GM23338 (cell line): ENCODE measurements at regions not wholly inside any gene's neighbourhood (a gene's known extent, or its start where the extent isn't known, plus 50 kb on each side); places are given as distances from the start of the nearest gene placed in this dataset.

Experiments
- ATAC-seq: fragments of 200-7000 bp; cut with Tn5 transposase; 3 replicates; pipeline ENCODE4 v1.9.1; 2020
- DNase-seq: peaks from one replicate; pipeline ENCODE4 v3.0.0-alpha.2; 2015; ENCODE audit warnings: low spot score
- H2AFZ ChIP-seq: fragments of 200-600 bp; sonication (generic); 2 replicates; pipeline ENCODE4 v1.8.0; 2016; ENCODE audit warnings: antibody characterized with exemption, mild to moderate bottlenecking, moderate library complexity
- H3F3A ChIP-seq: fragments of 200-600 bp; sonication (generic); replicated peaks from 2 replicates; pipeline ENCODE4 v1.8.0; 2017; ENCODE audit warnings: antibody characterized with exemption, mixed run types, low read depth
- H3K27ac ChIP-seq: fragments of 200-600 bp; sonication (generic); 2 replicates; pipeline ENCODE4 v1.6.1; 2016; ENCODE audit warnings: low read depth
- H3K27me3 ChIP-seq: fragments of 200-600 bp; sonication (generic); 2 replicates; pipeline ENCODE4 v1.8.0; 2016; ENCODE audit warnings: mild to moderate bottlenecking, mixed run types, moderate library complexity; ENCODE audit not compliant: insufficient read depth
- H3K36me3 ChIP-seq: fragments of 200-600 bp; sonication (generic); 2 replicates; pipeline ENCODE4 v1.8.0; 2016; ENCODE audit warnings: mild to moderate bottlenecking; ENCODE audit not compliant: insufficient read depth
- H3K4me1 ChIP-seq: fragments of 200-600 bp; sonication (generic); 2 replicates; pipeline ENCODE4 v1.8.0; 2016; ENCODE audit warnings: mild to moderate bottlenecking, moderate library complexity; ENCODE audit not compliant: insufficient read depth
- H3K4me2 ChIP-seq: fragments of 200-600 bp; sonication (generic); 2 replicates; pipeline ENCODE4 v1.7.1; 2017; ENCODE audit warnings: mixed run types
- H3K4me3 ChIP-seq: fragments of 200-600 bp; sonication (generic); 2 replicates; pipeline ENCODE4 v1.6.1; 2016; ENCODE audit warnings: mixed run types
- H3K79me2 ChIP-seq: fragments of 200-600 bp; sonication (generic); replicated peaks from 2 replicates; pipeline ENCODE4 v1.8.0; 2017; ENCODE audit warnings: mild to moderate bottlenecking; ENCODE audit not compliant: insufficient read depth
- H3K9me2 ChIP-seq: fragments of 200-600 bp; sonication (generic); 2 replicates; pipeline ENCODE4 v1.8.0; 2017; ENCODE audit not compliant: insufficient read depth
- H4K20me1 ChIP-seq: fragments of 200-600 bp; sonication (generic); replicated peaks from 2 replicates; pipeline ENCODE4 v1.8.0; 2017; ENCODE audit warnings: mild to moderate bottlenecking; ENCODE audit not compliant: insufficient read depth
- H3K27ac Mint-ChIP-seq: 2 replicates; pipeline ENCODE4 v1.8.0; 2020; ENCODE audit warnings: inconsistent platforms, mild to moderate bottlenecking, moderate library complexity, mixed read lengths
- H3K27me3 Mint-ChIP-seq: 3 replicates; pipeline ENCODE4 v1.8.0; 2022; ENCODE audit warnings: low read depth, mild to moderate bottlenecking, moderate library complexity, mixed read lengths, inconsistent platforms; ENCODE audit not compliant: insufficient read depth, poor library complexity
- H3K36me3 Mint-ChIP-seq: 3 replicates; pipeline ENCODE4 v1.8.0; 2021; ENCODE audit warnings: low read depth, mild to moderate bottlenecking, inconsistent platforms, moderate library complexity, mixed read lengths
- H3K4me1 Mint-ChIP-seq: 3 replicates; pipeline ENCODE4 v1.8.0; 2020; ENCODE audit warnings: mild to moderate bottlenecking, inconsistent platforms, mixed read lengths
- H3K4me3 Mint-ChIP-seq: 3 replicates; pipeline ENCODE4 v1.8.0; 2021; ENCODE audit warnings: moderate library complexity, mild to moderate bottlenecking, inconsistent platforms, mixed read lengths
- H3K9me3 Mint-ChIP-seq: 3 replicates; pipeline ENCODE4 v1.8.0; 2020; ENCODE audit warnings: moderate library complexity, mild to moderate bottlenecking, inconsistent platforms, mixed read lengths
- CREB1 ChIP-seq: fragments of 250-450 bp; sonication (Bioruptor Pico); IDR thresholded peaks from 2 replicates; pipeline ENCODE4 v1.5.0; 2020; ENCODE audit warnings: low read depth, mild to moderate bottlenecking, moderate library complexity
- CTCF ChIP-seq, 2 experiments: fragments of 200-600 bp in 1 of 2; sonication (generic) in 1 of 2; conservative IDR thresholded peaks; 2 replicates each; pipeline versions ENCODE4 v1.5.1 to v1.6.1; 2016 to 2017; ENCODE audit warnings: antibody characterized with exemption in 2 of 2, low read depth in 2 of 2, mild to moderate bottlenecking in 2 of 2, moderate library complexity in 1 of 2
- ETS1 ChIP-seq: IDR thresholded peaks from 2 replicates; pipeline ENCODE4 v1.6.1; 2016; ENCODE audit warnings: antibody characterized with exemption
- EZH2 ChIP-seq: fragments of 200-600 bp; sonication (generic); IDR thresholded peaks from one replicate; pipeline ENCODE4 v1.8.0; 2017; ENCODE audit warnings: antibody characterized with exemption, mild to moderate bottlenecking, low read depth; ENCODE audit not compliant: unreplicated experiment
- EZH2phosphoT487 ChIP-seq: fragments of 200-600 bp; sonication (generic); IDR thresholded peaks from one replicate; pipeline ENCODE4 v1.8.1; 2018; ENCODE audit warnings: antibody characterized with exemption; ENCODE audit not compliant: unreplicated experiment
- JUNB ChIP-seq: IDR thresholded peaks from one replicate; pipeline ENCODE4 v1.6.1; 2016; ENCODE audit warnings: antibody characterized with exemption; ENCODE audit not compliant: unreplicated experiment
- NANOG ChIP-seq: IDR thresholded peaks from 2 replicates; pipeline ENCODE4 v1.6.1; 2016; ENCODE audit warnings: antibody characterized with exemption, borderline replicate concordance
- POLR2AphosphoS5 ChIP-seq: IDR thresholded peaks from 2 replicates; pipeline ENCODE4 v1.6.1; 2016; ENCODE audit warnings: antibody characterized with exemption, low read depth
- REST ChIP-seq: IDR thresholded peaks from one replicate; pipeline ENCODE4 v1.6.1; 2018; ENCODE audit warnings: antibody characterized with exemption; ENCODE audit not compliant: unreplicated experiment
- STAT1 ChIP-seq: IDR thresholded peaks from one replicate; pipeline ENCODE4 v1.6.1; 2016; ENCODE audit warnings: antibody characterized with exemption; ENCODE audit not compliant: unreplicated experiment
- ZNF114 ChIP-seq: fragments of 250-450 bp; sonication (Bioruptor Pico); IDR thresholded peaks from 2 replicates; pipeline ENCODE4 v1.5.0; 2020; ENCODE audit warnings: mild to moderate bottlenecking, moderate library complexity
- ZNF331 ChIP-seq: fragments of 250-450 bp; sonication (Bioruptor Pico); IDR thresholded peaks from 2 replicates; pipeline ENCODE4 v1.5.0; 2020; ENCODE audit warnings: low read depth, mild to moderate bottlenecking, moderate library complexity
- ZNF462 ChIP-seq: fragments of 250-450 bp; sonication (Bioruptor Pico); IDR thresholded peaks from 2 replicates; pipeline ENCODE4 v1.5.0; 2020; ENCODE audit warnings: mild to moderate bottlenecking, moderate library complexity

- H3K4me3 Mint-ChIP-seq = no peak overlapping the region
- peaks cover 1% of the 10 kb centered on the region for H3K27me3 Mint-ChIP-seq
- no peak overlapping the region for H3K4me2 ChIP-seq
- no peak for DNase-seq
- no peaks in the 10 kb centered on the region for H3K9me3 Mint-ChIP-seq
- no peak overlapping the region for H3K4me3 ChIP-seq
- H3F3A ChIP-seq = no peaks in the 10 kb centered on the region
- TF ChIP-seq EZH2phosphoT487 = no peak
- no peak for TF ChIP-seq ZNF114
- TF ChIP-seq POLR2AphosphoS5 = no peak
- TF ChIP-seq REST = no peak
- TF ChIP-seq STAT1 = no peak
- no peak for TF ChIP-seq CREB1 (CRISPR knock-in tag)
- TF ChIP-seq ETS1 = no peak
- no peak for TF ChIP-seq JUNB
- TF ChIP-seq NANOG = no peak
- no peak for TF ChIP-seq EZH2
- TF ChIP-seq CTCF (conservative IDR thresholded peaks at IDR 0.05; ENCODE audit: low read depth in 2 of 2) = no peak
- TF ChIP-seq ZNF331 (CRISPR knock-in tag) = no peak
- no peak for TF ChIP-seq ZNF462 (CRISPR knock-in tag)
- no peaks in the 10 kb centered on the region for H3K27me3 ChIP-seq
- peaks cover 6% of the 10 kb centered on the region for H3K4me1 ChIP-seq
- no peaks in the 10 kb centered on the region for H3K36me3 ChIP-seq
- no peaks in the 10 kb centered on the region for H3K36me3 Mint-ChIP-seq
- H3K79me2 ChIP-seq = no peaks in the 10 kb centered on the region
- no peak overlapping the region for H3K27ac ChIP-seq
- H2AFZ ChIP-seq = 0 out of 2 replicates have a peak overlapping the region, but pooled peaks have one; percentile 25
- H3K27ac Mint-ChIP-seq = no peak overlapping the region
- H4K20me1 ChIP-seq = no peaks in the 10 kb centered on the region
- peaks cover 3% of the 10 kb centered on the region for H3K4me1 Mint-ChIP-seq
- H3K9me2 ChIP-seq = peaks cover 9% of the 10 kb centered on the region
- ATAC-seq = no peak
Measured at GRCh38 chr5:90248640-90249039, 160.9 kb downstream of the CETN3 start.
